ENCODE measurements at regions not wholly inside any gene's neighbourhood (a gene's known extent, or its start where the extent isn't known, plus 50 kb on each side); places are given as distances from the start of the nearest gene placed in this dataset.
"Not testable (repeated sequence)": the region's sequence is repeated elsewhere in the genome, so short reads cannot be mapped to it uniquely, and the experiment has no call there.

GRCh38 chr1:58067082-58067481 is 479.4 kb downstream of the OMA1 start:
- FAIRE-seq: no peak
- DNase-seq (ENCODE audit: insufficient read length): no peak
- TF ChIP-seq POLR2A (IDR thresholded peaks at IDR 0.05; ENCODE audit: low read depth, low read length) (no peak), POLR2AphosphoS5 (IDR thresholded peaks at IDR 0.05; ENCODE audit: low read depth, low read length) (no peak), TAF1 (IDR thresholded peaks at IDR 0.05; ENCODE audit: borderline replicate concordance, low read depth, low read length) (no peak)

- TF ChIP-seq POLR2A (IDR thresholded peaks at IDR 0.05; ENCODE audit: low read depth, low read length) (no peak), POLR2AphosphoS5 (IDR thresholded peaks at IDR 0.05; ENCODE audit: low read depth, low read length) (no peak), TAF1 (IDR thresholded peaks at IDR 0.05; ENCODE audit: borderline replicate concordance, low read depth, low read length) (no peak)
- FAIRE-seq (no peak), DNase-seq (ENCODE audit: insufficient read length) (no peak)
These were observed 481.0 kb downstream of the OMA1 start for GRCh38 chr1:58065520-58065919.

GRCh38 chr1:58064166-58064565 is 482.4 kb downstream of the OMA1 start:
- DNase-seq (ENCODE audit: insufficient read length) (no peak), FAIRE-seq (no peak)
- no peak for TF ChIP-seq POLR2AphosphoS5 (IDR thresholded peaks at IDR 0.05; ENCODE audit: low read depth, low read length)
- TF ChIP-seq POLR2A (IDR thresholded peaks at IDR 0.05; ENCODE audit: low read depth, low read length): no peak
- no peak for TF ChIP-seq TAF1 (IDR thresholded peaks at IDR 0.05; ENCODE audit: borderline replicate concordance, low read depth, low read length)

- FAIRE-seq (no peak), DNase-seq (ENCODE audit: insufficient read length) (no peak)
- TF ChIP-seq POLR2AphosphoS5 (IDR thresholded peaks at IDR 0.05; ENCODE audit: low read depth, low read length) (no peak), POLR2A (IDR thresholded peaks at IDR 0.05; ENCODE audit: low read depth, low read length) (no peak), TAF1 (IDR thresholded peaks at IDR 0.05; ENCODE audit: borderline replicate concordance, low read depth, low read length) (no peak)
These were observed 483.4 kb downstream of the OMA1 start for GRCh38 chr1:58063095-58063494.

GRCh38 chr1:58062635-58063034 is 483.9 kb downstream of the OMA1 start:
- no peak for DNase-seq (ENCODE audit: insufficient read length)
- TF ChIP-seq POLR2A (IDR thresholded peaks at IDR 0.05; ENCODE audit: low read depth, low read length): no peak
- no peak for TF ChIP-seq TAF1 (IDR thresholded peaks at IDR 0.05; ENCODE audit: borderline replicate concordance, low read depth, low read length)
- TF ChIP-seq POLR2AphosphoS5 (IDR thresholded peaks at IDR 0.05; ENCODE audit: low read depth, low read length): no peak
- no peak for FAIRE-seq

- FAIRE-seq: no peak
- no peak for DNase-seq (ENCODE audit: insufficient read length)
- TF ChIP-seq POLR2A (IDR thresholded peaks at IDR 0.05; ENCODE audit: low read depth, low read length): no peak
- TF ChIP-seq POLR2AphosphoS5 (IDR thresholded peaks at IDR 0.05; ENCODE audit: low read depth, low read length): no peak
These were observed 485.9 kb downstream of the OMA1 start for GRCh38 chr1:58060559-58061170.

- DNase-seq (ENCODE audit: insufficient read length): no peak
- TF ChIP-seq POLR2AphosphoS5 (IDR thresholded peaks at IDR 0.05; ENCODE audit: low read depth, low read length) (no peak), POLR2A (IDR thresholded peaks at IDR 0.05; ENCODE audit: low read depth, low read length) (no peak), TAF1 (IDR thresholded peaks at IDR 0.05; ENCODE audit: borderline replicate concordance, low read depth, low read length) (no peak)
- no peak for FAIRE-seq
These were observed 486.7 kb downstream of the OMA1 start for GRCh38 chr1:58059789-58060188.

GRCh38 chr1:58058323-58058722 is 488.2 kb downstream of the OMA1 start:
- no peak for DNase-seq (ENCODE audit: insufficient read length)
- no peak for FAIRE-seq
- TF ChIP-seq POLR2AphosphoS5 (IDR thresholded peaks at IDR 0.05; ENCODE audit: low read depth, low read length): no peak
- no peak for TF ChIP-seq TAF1 (IDR thresholded peaks at IDR 0.05; ENCODE audit: borderline replicate concordance, low read depth, low read length)
- TF ChIP-seq POLR2A (IDR thresholded peaks at IDR 0.05; ENCODE audit: low read depth, low read length): no peak

GRCh38 chr1:58057826-58058225 is 488.7 kb downstream of the OMA1 start:
- TF ChIP-seq POLR2AphosphoS5 (IDR thresholded peaks at IDR 0.05; ENCODE audit: low read depth, low read length): no peak
- TF ChIP-seq POLR2A (IDR thresholded peaks at IDR 0.05; ENCODE audit: low read depth, low read length): no peak
- no peak for TF ChIP-seq TAF1 (IDR thresholded peaks at IDR 0.05; ENCODE audit: borderline replicate concordance, low read depth, low read length)
- FAIRE-seq (no peak), DNase-seq (ENCODE audit: insufficient read length) (no peak)

- not testable (repeated sequence) for DNase-seq (ENCODE audit: insufficient read length); FAIRE-seq
These were observed 495.3 kb downstream of the OMA1 start for GRCh38 chr1:58051187-58051586.

GRCh38 chr1:58047265-58047858 is 499.2 kb downstream of the OMA1 start:
- TF ChIP-seq POLR2AphosphoS5 (IDR thresholded peaks at IDR 0.05; ENCODE audit: low read depth, low read length) (no peak), TAF1 (IDR thresholded peaks at IDR 0.05; ENCODE audit: borderline replicate concordance, low read depth, low read length) (no peak), POLR2A (IDR thresholded peaks at IDR 0.05; ENCODE audit: low read depth, low read length) (no peak)
- DNase-seq (ENCODE audit: insufficient read length) (peak; percentile 16), FAIRE-seq (peak; percentile 24)

- FAIRE-seq (no peak), DNase-seq (ENCODE audit: insufficient read length) (no peak)
- TF ChIP-seq POLR2AphosphoS5 (IDR thresholded peaks at IDR 0.05; ENCODE audit: low read depth, low read length) (no peak), POLR2A (IDR thresholded peaks at IDR 0.05; ENCODE audit: low read depth, low read length) (no peak), TAF1 (IDR thresholded peaks at IDR 0.05; ENCODE audit: borderline replicate concordance, low read depth, low read length) (no peak)
These were observed 501.3 kb downstream of the OMA1 start for GRCh38 chr1:58045094-58045705.
